SK-N-MC (cell line): ENCODE measurements at regions not wholly inside any gene's neighbourhood (a gene's known extent, or its start where the extent isn't known, plus 50 kb on each side); places are given as distances from the start of the nearest gene placed in this dataset.

Source experiments
- DNase-seq: peaks from one replicate; pipeline ENCODE4 v3.0.0-alpha.2; 2011; ENCODE audit warnings: low read depth, low spot score
- H3K27ac ChIP-seq: fragments of 200-600 bp; sonication (generic); 2 replicates; pipeline ENCODE4 v1.5.1; 2016; ENCODE audit warnings: mixed run types
- H3K36me3 ChIP-seq: fragments of 200-600 bp; sonication (generic); 2 replicates; pipeline ENCODE4 v1.6.1; 2017; ENCODE audit warnings: antibody characterized with exemption, low read length, mixed read lengths; ENCODE audit not compliant: insufficient read depth
- H3K4me3 ChIP-seq: fragments of 200-600 bp; sonication (generic); 2 replicates; pipeline ENCODE4 v1.5.1; 2016
- H3K9ac ChIP-seq: fragments of 200-600 bp; sonication (generic); 2 replicates; pipeline ENCODE4 v1.8.0; 2017; ENCODE audit warnings: mixed run types, mixed read lengths; ENCODE audit not compliant: insufficient read length
- H3K9me3 ChIP-seq: fragments of 200-600 bp; sonication (generic); 2 replicates; pipeline ENCODE4 v1.6.1; 2017; ENCODE audit warnings: low read depth, mild to moderate bottlenecking, antibody characterized with exemption, low read length, moderate library complexity, mixed read lengths
- EZH2 ChIP-seq: fragments of 200-600 bp; sonication (generic); IDR thresholded peaks from one replicate; pipeline ENCODE4 v1.6.1; 2017; ENCODE audit warnings: antibody characterized with exemption
- FOXP2 ChIP-seq: optimal IDR thresholded peaks from 2 replicates; pipeline ENCODE3; 2011; ENCODE audit warnings: mild to moderate bottlenecking, moderate library complexity; ENCODE audit not compliant: insufficient read depth; ENCODE audit errors: extremely low read length, control extremely low read depth
- POLR2AphosphoS5 ChIP-seq: IDR thresholded peaks from 2 replicates; pipeline ENCODE4 v1.6.1; 2012; ENCODE audit warnings: mild to moderate bottlenecking, low read depth, low read length, borderline replicate concordance

- Histone ChIP-seq H3K9me3 (no peaks in the 10 kb centered on the region), H3K4me3 (no peak overlapping the region), H3K36me3 (no peaks in the 10 kb centered on the region), H3K9ac (no peak overlapping the region), H3K27ac (no peak overlapping the region)
- TF ChIP-seq EZH2 (no peak), FOXP2 (no peak), POLR2AphosphoS5 (no peak)
- no peak for DNase-seq
Observed at GRCh38 chr18:30652387-30652786, 390.2 kb downstream of the DSC3 start.

GRCh38 chr18:30650499-30650898, 392.0 kb downstream of the DSC3 start:
- H3K9me3 ChIP-seq, result no peaks in the 10 kb centered on the region
- H3K36me3 ChIP-seq, result no peaks in the 10 kb centered on the region
- no peak for DNase-seq
- H3K9ac ChIP-seq, result no peak overlapping the region
- TF ChIP-seq FOXP2 (no peak), POLR2AphosphoS5 (no peak), EZH2 (no peak)
- no peak overlapping the region for H3K27ac ChIP-seq
- H3K4me3 ChIP-seq, result no peak overlapping the region

- no peak for TF ChIP-seq EZH2
- TF ChIP-seq FOXP2, result no peak
- TF ChIP-seq POLR2AphosphoS5, result no peak
- Histone ChIP-seq H3K27ac (no peak overlapping the region), H3K36me3 (no peaks in the 10 kb centered on the region), H3K9ac (no peak overlapping the region), H3K9me3 (no peaks in the 10 kb centered on the region), H3K4me3 (no peak overlapping the region)
- DNase-seq, result no peak
Observed at GRCh38 chr18:30644158-30644557, 398.4 kb downstream of the DSC3 start.

- Histone ChIP-seq H3K27ac (no peak overlapping the region), H3K36me3 (no peaks in the 10 kb centered on the region), H3K4me3 (no peak overlapping the region), H3K9me3 (no peaks in the 10 kb centered on the region), H3K9ac (no peak overlapping the region)
- TF ChIP-seq FOXP2 (no peak), EZH2 (no peak), POLR2AphosphoS5 (no peak)
- DNase-seq, result no peak
Observed at GRCh38 chr18:30639361-30639760, 403.2 kb downstream of the DSC3 start.

- H3K4me3 ChIP-seq, result no peak overlapping the region
- H3K27ac ChIP-seq, result no peak overlapping the region
Observed at GRCh38 chr18:30634249-30634648, 408.3 kb downstream of the DSC3 start.

GRCh38 chr18:30632071-30632698, 410.4 kb downstream of the DSC3 start:
- Histone ChIP-seq H3K9ac (no peak overlapping the region), H3K27ac (no peak overlapping the region), H3K9me3 (no peaks in the 10 kb centered on the region), H3K36me3 (no peaks in the 10 kb centered on the region), H3K4me3 (no peak overlapping the region)
- DNase-seq, result no peak
- TF ChIP-seq POLR2AphosphoS5 (no peak), EZH2 (no peak), FOXP2 (no peak)

More at GRCh38 chr18:30634249-30634648, 408.3 kb downstream of the DSC3 start:
- no peak for DNase-seq
- TF ChIP-seq EZH2, result no peak
- TF ChIP-seq POLR2AphosphoS5, result no peak
- no peak for TF ChIP-seq FOXP2
- Histone ChIP-seq H3K9ac (no peak overlapping the region), H3K9me3 (no peaks in the 10 kb centered on the region), H3K36me3 (no peaks in the 10 kb centered on the region)

GRCh38 chr18:30625961-30626360, 416.6 kb downstream of the DSC3 start:
- Histone ChIP-seq H3K4me3 (no peak overlapping the region), H3K36me3 (no peaks in the 10 kb centered on the region), H3K9me3 (no peaks in the 10 kb centered on the region), H3K9ac (no peak overlapping the region), H3K27ac (no peak overlapping the region)
- no peak for DNase-seq
- no peak for TF ChIP-seq EZH2
- TF ChIP-seq FOXP2, result no peak
- no peak for TF ChIP-seq POLR2AphosphoS5

- no peak overlapping the region for H3K9ac ChIP-seq
- no peak overlapping the region for H3K27ac ChIP-seq
- no peaks in the 10 kb centered on the region for H3K9me3 ChIP-seq
- no peak for TF ChIP-seq FOXP2
- no peak for TF ChIP-seq EZH2
- no peak for TF ChIP-seq POLR2AphosphoS5
- no peaks in the 10 kb centered on the region for H3K36me3 ChIP-seq
- DNase-seq, result no peak
- no peak overlapping the region for H3K4me3 ChIP-seq
Observed at GRCh38 chr18:30623401-30624065, 419.0 kb downstream of the DSC3 start.

- H3K27ac ChIP-seq, result no peak overlapping the region
- no peak overlapping the region for H3K4me3 ChIP-seq
- H3K36me3 ChIP-seq, result no peaks in the 10 kb centered on the region
- no peak overlapping the region for H3K9ac ChIP-seq
- no peak for DNase-seq
- no peaks in the 10 kb centered on the region for H3K9me3 ChIP-seq
- TF ChIP-seq FOXP2, result no peak
- no peak for TF ChIP-seq POLR2AphosphoS5
- no peak for TF ChIP-seq EZH2
Observed at GRCh38 chr18:30622635-30623034, 419.9 kb downstream of the DSC3 start.
